ENCODE measurements at regions not wholly inside any gene's neighbourhood (a gene's known extent, or its start where the extent isn't known, plus 50 kb on each side); places are given as distances from the start of the nearest gene placed in this dataset.
A peak's percentile ranks its signal among the peaks of the same experiment; 100 is the strongest.
"Not testable (repeated sequence)": the region's sequence is repeated elsewhere in the genome, so short reads cannot be mapped to it uniquely, and the experiment has no call there.

DNA sequence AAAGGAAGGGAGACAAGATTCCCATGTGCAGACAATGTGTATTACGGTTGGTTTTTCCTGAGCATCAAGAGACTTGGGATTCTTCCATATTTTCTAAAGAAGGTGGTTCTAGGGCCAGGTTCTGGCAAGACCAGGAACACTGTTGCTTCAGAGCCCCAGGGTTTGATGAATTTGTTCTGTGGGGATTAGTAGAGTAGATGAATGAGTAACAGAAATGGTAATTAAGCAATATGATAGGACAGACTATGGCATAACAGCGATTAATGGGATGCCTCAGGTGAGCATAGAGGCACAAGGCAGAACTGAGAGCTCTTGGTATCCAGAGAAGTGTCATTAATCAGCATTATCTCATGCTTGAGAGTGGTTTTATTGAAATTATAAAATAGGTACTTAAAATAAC, 82.8 kb upstream of the PNPT1 start:
- no peak overlapping the region for H3K4me3 ChIP-seq
- TF ChIP-seq, protein P1, sequence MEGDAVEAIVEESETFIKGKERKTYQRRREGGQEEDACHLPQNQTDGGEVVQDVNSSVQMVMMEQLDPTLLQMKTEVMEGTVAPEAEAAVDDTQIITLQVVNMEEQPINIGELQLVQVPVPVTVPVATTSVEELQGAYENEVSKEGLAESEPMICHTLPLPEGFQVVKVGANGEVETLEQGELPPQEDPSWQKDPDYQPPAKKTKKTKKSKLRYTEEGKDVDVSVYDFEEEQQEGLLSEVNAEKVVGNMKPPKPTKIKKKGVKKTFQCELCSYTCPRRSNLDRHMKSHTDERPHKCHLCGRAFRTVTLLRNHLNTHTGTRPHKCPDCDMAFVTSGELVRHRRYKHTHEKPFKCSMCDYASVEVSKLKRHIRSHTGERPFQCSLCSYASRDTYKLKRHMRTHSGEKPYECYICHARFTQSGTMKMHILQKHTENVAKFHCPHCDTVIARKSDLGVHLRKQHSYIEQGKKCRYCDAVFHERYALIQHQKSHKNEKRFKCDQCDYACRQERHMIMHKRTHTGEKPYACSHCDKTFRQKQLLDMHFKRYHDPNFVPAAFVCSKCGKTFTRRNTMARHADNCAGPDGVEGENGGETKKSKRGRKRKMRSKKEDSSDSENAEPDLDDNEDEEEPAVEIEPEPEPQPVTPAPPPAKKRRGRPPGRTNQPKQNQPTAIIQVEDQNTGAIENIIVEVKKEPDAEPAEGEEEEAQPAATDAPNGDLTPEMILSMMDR (IDR thresholded peaks at IDR 0.05) = no peak
- ATAC-seq (no peak), DNase-seq (no peak)
- no peak overlapping the region for H3K27ac ChIP-seq
- no peaks in the 10 kb centered on the region for H3K9me3 ChIP-seq
- intact Hi-C loops (cut with DNase I) = no loop called here
- H3K27me3 ChIP-seq = no peaks in the 10 kb centered on the region
- H3K4me1 ChIP-seq = no peaks in the 10 kb centered on the region
- H3K36me3 ChIP-seq = no peaks in the 10 kb centered on the region

- intact Hi-C loops (cut with DNase I) = no loop called here
- TF ChIP-seq, protein P1 (IDR thresholded peaks at IDR 0.05) = no peak
- no peak for ATAC-seq
These were observed 82.2 kb upstream of the PNPT1 start for GRCh38 chr2:55775828-55776227.

GRCh38 chr2:55773651-55774050, 80.0 kb upstream of the PNPT1 start:
- H3K27ac ChIP-seq; intact Hi-C loops (cut with DNase I); H3K36me3 ChIP-seq; DNase-seq; H3K4me3 ChIP-seq; H3K27me3 ChIP-seq; H3K4me1 ChIP-seq; H3K9me3 ChIP-seq; ATAC-seq: not testable (repeated sequence)

More at GRCh38 chr2:55775828-55776227, 82.2 kb upstream of the PNPT1 start:
- Histone ChIP-seq H3K4me1 (no peaks in the 10 kb centered on the region), H3K27ac (no peak overlapping the region), H3K36me3 (no peaks in the 10 kb centered on the region), H3K27me3 (no peaks in the 10 kb centered on the region), H3K9me3 (no peaks in the 10 kb centered on the region), H3K4me3 (no peak overlapping the region)
- no peak for DNase-seq

DNA sequence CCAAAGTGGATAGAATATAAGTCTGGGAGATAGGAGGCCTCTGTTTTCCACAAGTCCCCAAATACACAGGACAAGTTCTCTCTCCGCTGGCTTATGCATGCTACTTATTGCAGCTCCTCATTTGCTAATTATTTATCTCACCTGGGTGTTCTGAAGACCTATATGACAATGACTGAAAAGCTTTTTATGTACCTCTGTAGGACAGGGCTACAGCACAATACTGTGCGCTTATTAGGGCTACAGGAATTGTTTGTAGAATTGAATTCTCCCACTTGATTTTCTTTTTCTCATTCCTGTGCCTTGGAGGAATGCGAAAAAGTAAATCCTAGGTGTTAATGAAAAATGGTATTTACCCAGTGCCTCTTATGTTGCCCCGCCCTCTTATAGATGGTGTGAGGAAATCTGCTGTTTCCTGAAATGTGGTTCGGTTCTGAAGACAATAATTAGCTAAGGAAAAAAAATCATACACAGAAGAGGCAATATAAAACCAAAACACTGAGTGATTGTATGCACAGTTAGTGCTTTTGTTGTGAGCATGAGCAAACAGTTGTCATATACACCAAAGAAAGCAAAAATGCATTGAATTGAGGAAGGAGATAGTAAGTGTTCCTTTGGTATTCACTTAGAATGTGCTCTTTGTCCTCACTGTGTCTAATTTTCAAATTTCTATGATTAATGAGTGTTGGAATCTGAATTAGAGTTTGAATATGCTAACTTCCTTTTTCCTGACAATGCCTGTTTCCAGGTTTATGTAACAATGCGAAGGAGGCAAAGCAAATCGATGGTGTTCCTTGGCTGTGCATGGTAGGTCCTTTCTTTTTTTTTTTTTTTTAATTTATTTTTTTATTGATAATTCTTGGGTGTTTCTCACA, 78.7 kb upstream of the PNPT1 start:
- ATAC-seq (peak; percentile 66), DNase-seq (no peak)
- no peak overlapping the region for H3K27ac ChIP-seq
- intact Hi-C loops (cut with DNase I) = no loop called here
- no peaks in the 10 kb centered on the region for H3K27me3 ChIP-seq
- H3K4me3 ChIP-seq = no peak overlapping the region
- TF ChIP-seq, protein P1 (IDR thresholded peaks at IDR 0.05) = no peak
- H3K9me3 ChIP-seq = no peaks in the 10 kb centered on the region
- no peaks in the 10 kb centered on the region for H3K36me3 ChIP-seq
- H3K4me1 ChIP-seq = no peaks in the 10 kb centered on the region

DNA sequence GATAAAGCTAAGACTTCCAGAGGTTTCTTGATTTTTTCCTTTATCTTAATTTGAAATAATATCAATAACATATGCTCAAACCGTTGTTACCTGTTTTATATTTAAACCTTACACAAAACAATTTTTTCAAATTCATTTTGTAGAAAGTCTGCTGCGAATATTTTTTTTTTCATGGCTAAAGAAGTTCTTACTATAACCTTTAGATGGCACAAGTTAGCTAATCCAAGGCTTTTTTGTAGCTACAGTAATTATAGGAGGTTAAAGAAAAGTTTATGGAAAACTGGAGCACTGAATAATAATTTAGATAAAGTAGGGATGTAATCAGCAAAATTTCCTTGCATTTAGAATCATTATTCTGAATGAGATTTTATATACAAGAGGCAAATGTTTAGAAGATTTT, 78.0 kb upstream of the PNPT1 start:
- Histone ChIP-seq H3K27ac (no peak overlapping the region), H3K36me3 (no peaks in the 10 kb centered on the region), H3K4me3 (no peak overlapping the region), H3K4me1 (no peaks in the 10 kb centered on the region), H3K27me3 (no peaks in the 10 kb centered on the region), H3K9me3 (no peaks in the 10 kb centered on the region)
- TF ChIP-seq, protein P1 (IDR thresholded peaks at IDR 0.05) = peak; percentile 73
- ATAC-seq = peak; percentile 70
- intact Hi-C loops (cut with DNase I) = no loop called here
- DNase-seq = no peak

GRCh38 chr2:55768991-55769390, 75.3 kb upstream of the PNPT1 start:
- Histone ChIP-seq H3K27me3 (no peaks in the 10 kb centered on the region), H3K36me3 (no peaks in the 10 kb centered on the region), H3K27ac (no peak overlapping the region), H3K4me3 (no peak overlapping the region), H3K9me3 (no peaks in the 10 kb centered on the region), H3K4me1 (no peaks in the 10 kb centered on the region)
- intact Hi-C loops (cut with DNase I) = no loop called here
- DNase-seq = no peak
- TF ChIP-seq, protein P1 (IDR thresholded peaks at IDR 0.05) = no peak
- ATAC-seq = no peak
